ENCODE measurements at regions not wholly inside any gene's neighbourhood (a gene's known extent, or its start where the extent isn't known, plus 50 kb on each side); places are given as distances from the start of the nearest gene placed in this dataset.

- DNase-seq: no peak
These were observed 59.6 kb upstream of the CDH13 start for GRCh38 chr16:82567175-82567574.

- no peak for DNase-seq
These were observed 63.4 kb upstream of the CDH13 start for GRCh38 chr16:82563401-82563800.

GRCh38 chr16:82562183-82562683, 64.5 kb upstream of the CDH13 start:
- DNase-seq: no peak

GRCh38 chr16:82560805-82561325, 65.9 kb upstream of the CDH13 start:
- no peak for DNase-seq

GRCh38 chr16:82544378-82545160, 82.2 kb upstream of the CDH13 start:
- no peak for DNase-seq

GRCh38 chr16:82542714-82543113, 84.1 kb upstream of the CDH13 start:
- no peak for DNase-seq

GRCh38 chr16:82541103-82541502, 85.7 kb upstream of the CDH13 start:
- no peak for DNase-seq

- no peak for DNase-seq
These were observed 91.0 kb upstream of the CDH13 start for GRCh38 chr16:82535764-82536163.

- DNase-seq: no peak
These were observed 91.5 kb upstream of the CDH13 start for GRCh38 chr16:82535262-82535661.

GRCh38 chr16:82533189-82533588, 93.6 kb upstream of the CDH13 start:
- DNase-seq: no peak

- no peak for DNase-seq
These were observed 95.9 kb upstream of the CDH13 start for GRCh38 chr16:82530883-82531282.

GRCh38 chr16:82527101-82527500, 99.7 kb upstream of the CDH13 start:
- no peak for DNase-seq

GRCh38 chr16:82524976-82525375, 101.8 kb upstream of the CDH13 start:
- DNase-seq: no peak

GRCh38 chr16:82523815-82524214, 103.0 kb upstream of the CDH13 start:
- DNase-seq: no peak

GRCh38 chr16:82522026-82522425, 104.7 kb upstream of the CDH13 start:
- DNase-seq: no peak

GRCh38 chr16:82518811-82519210, 108.0 kb upstream of the CDH13 start:
- DNase-seq: no peak

GRCh38 chr16:82514262-82514661, 112.5 kb upstream of the CDH13 start:
- no peak for DNase-seq

- DNase-seq: no peak
These were observed 115.9 kb upstream of the CDH13 start for GRCh38 chr16:82510789-82511305.

- DNase-seq: no peak
These were observed 116.9 kb upstream of the CDH13 start for GRCh38 chr16:82509691-82510430.

GRCh38 chr16:82506692-82507670, 119.8 kb upstream of the CDH13 start:
- DNase-seq: no peak

- no peak for DNase-seq
These were observed 121.9 kb upstream of the CDH13 start for GRCh38 chr16:82504836-82505235.

- no peak for DNase-seq
These were observed 127.5 kb upstream of the CDH13 start for GRCh38 chr16:82499302-82499701.

GRCh38 chr16:82497139-82497538, 129.6 kb upstream of the CDH13 start:
- no peak for DNase-seq

Measured in DMS153 (cell line).